Rectal smooth muscle tissue (tissue), 1 donor: ENCODE measurements at regions not wholly inside any gene's neighbourhood (a gene's known extent, or its start where the extent isn't known, plus 50 kb on each side); places are given as distances from the start of the nearest gene placed in this dataset.

ENCODE experiments used
- H3K27ac ChIP-seq: one replicate; pipeline ENCODE4 v1.7.0; 2013; ENCODE audit warnings: low read depth, low read length, inconsistent platforms
- H3K27me3 ChIP-seq: one replicate; pipeline ENCODE4 v1.7.0; 2013; ENCODE audit warnings: low read length; ENCODE audit not compliant: control insufficient read depth, insufficient read depth
- H3K36me3 ChIP-seq: one replicate; pipeline ENCODE4 v1.7.0; 2013; ENCODE audit warnings: low read length; ENCODE audit not compliant: control insufficient read depth, insufficient read depth
- H3K4me1 ChIP-seq: one replicate; pipeline ENCODE4 v1.7.0; 2013; ENCODE audit warnings: low read length; ENCODE audit not compliant: control insufficient read depth, insufficient read depth
- H3K4me3 ChIP-seq: one replicate; pipeline ENCODE4 v1.7.0; 2013; ENCODE audit warnings: low read length
- H3K9ac ChIP-seq: one replicate; pipeline ENCODE4 v1.7.0; 2013; ENCODE audit warnings: low read length

- no peak overlapping the region for H3K4me3 ChIP-seq
- H3K4me1 ChIP-seq, result no peaks in the 10 kb centered on the region
- no peaks in the 10 kb centered on the region for H3K27me3 ChIP-seq
- no peak overlapping the region for H3K27ac ChIP-seq
- no peak overlapping the region for H3K9ac ChIP-seq
- H3K36me3 ChIP-seq, result no peaks in the 10 kb centered on the region
Measured at GRCh38 chr4:147367891-147368290, 113.0 kb upstream of the EDNRA start.

- no peak overlapping the region for H3K4me3 ChIP-seq
- H3K27ac ChIP-seq, result no peak overlapping the region
- no peaks in the 10 kb centered on the region for H3K4me1 ChIP-seq
- H3K27me3 ChIP-seq, result no peaks in the 10 kb centered on the region
- H3K36me3 ChIP-seq, result no peaks in the 10 kb centered on the region
- H3K9ac ChIP-seq, result no peak overlapping the region
Measured at GRCh38 chr4:147368948-147369347, 111.9 kb upstream of the EDNRA start.

GRCh38 chr4:147370473-147370872 lies 110.4 kb upstream of the EDNRA start:
- H3K4me3 ChIP-seq, result no peak overlapping the region
- H3K4me1 ChIP-seq, result no peaks in the 10 kb centered on the region
- no peak overlapping the region for H3K27ac ChIP-seq
- no peak overlapping the region for H3K9ac ChIP-seq
- H3K36me3 ChIP-seq, result no peaks in the 10 kb centered on the region
- H3K27me3 ChIP-seq, result no peaks in the 10 kb centered on the region

- Histone ChIP-seq H3K4me1 (no peaks in the 10 kb centered on the region), H3K9ac (no peak overlapping the region), H3K36me3 (no peaks in the 10 kb centered on the region), H3K27ac (no peak overlapping the region), H3K27me3 (no peaks in the 10 kb centered on the region), H3K4me3 (no peak overlapping the region)
Measured at GRCh38 chr4:147370881-147371280, 110.0 kb upstream of the EDNRA start.

DNA sequence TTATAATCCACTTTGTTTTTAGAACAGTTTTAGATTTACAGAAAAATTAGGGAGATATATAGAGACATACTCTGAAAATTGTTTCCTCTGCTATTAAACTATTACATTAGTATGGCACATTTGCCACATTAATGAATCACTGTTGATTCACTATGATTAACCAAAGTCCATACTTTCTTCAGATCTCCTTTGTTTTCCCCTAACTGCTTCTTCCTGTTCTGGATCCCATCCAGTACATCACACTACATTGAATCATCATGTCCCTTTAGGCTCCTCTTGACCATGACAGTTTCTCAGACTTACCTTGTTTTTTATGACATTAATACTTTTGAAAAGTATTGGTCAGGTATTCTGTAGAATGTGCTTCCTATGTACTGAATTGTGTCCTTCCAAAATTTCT lies 109.2 kb upstream of the EDNRA start:
- Histone ChIP-seq H3K9ac (no peak overlapping the region), H3K27ac (no peak overlapping the region), H3K27me3 (no peaks in the 10 kb centered on the region)

GRCh38 chr4:147378780-147379179 lies 102.1 kb upstream of the EDNRA start:
- Histone ChIP-seq H3K27me3 (no peaks in the 10 kb centered on the region), H3K36me3 (no peaks in the 10 kb centered on the region), H3K4me1 (no peaks in the 10 kb centered on the region), H3K27ac (no peak overlapping the region), H3K9ac (no peak overlapping the region), H3K4me3 (no peak overlapping the region)

More for the DNA sequence above, 109.2 kb upstream of the EDNRA start:
- no peak overlapping the region for H3K4me3 ChIP-seq
- H3K4me1 ChIP-seq, result no peaks in the 10 kb centered on the region
- H3K36me3 ChIP-seq, result no peaks in the 10 kb centered on the region

GRCh38 chr4:147381749-147382148 lies 99.1 kb upstream of the EDNRA start:
- H3K9ac ChIP-seq, result no peak overlapping the region
- H3K36me3 ChIP-seq, result no peaks in the 10 kb centered on the region
- H3K4me3 ChIP-seq, result no peak overlapping the region
- no peaks in the 10 kb centered on the region for H3K4me1 ChIP-seq
- H3K27ac ChIP-seq, result no peak overlapping the region
- H3K27me3 ChIP-seq, result no peaks in the 10 kb centered on the region

DNA sequence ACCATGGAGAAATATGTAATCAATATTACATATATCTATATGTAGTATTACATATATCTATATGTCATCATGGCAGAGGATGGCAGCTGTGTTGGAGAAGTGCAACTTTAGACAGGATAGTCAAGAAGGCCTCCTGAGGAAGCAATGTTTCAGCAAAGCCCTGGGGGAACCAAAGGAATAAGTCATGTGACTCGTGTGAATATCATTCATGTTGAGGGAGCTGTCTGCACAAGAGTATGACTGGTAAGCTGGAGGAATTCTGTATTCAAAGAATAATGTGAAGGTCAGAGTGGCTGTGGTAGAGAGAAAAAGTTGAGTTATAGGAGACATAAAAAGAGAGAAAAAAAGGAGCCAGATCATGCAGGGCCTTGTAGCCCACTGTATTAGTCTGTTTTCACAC lies 92.9 kb upstream of the EDNRA start:
- Histone ChIP-seq H3K9ac (no peak overlapping the region), H3K4me1 (no peaks in the 10 kb centered on the region), H3K27ac (no peak overlapping the region), H3K36me3 (no peaks in the 10 kb centered on the region), H3K4me3 (no peak overlapping the region), H3K27me3 (no peaks in the 10 kb centered on the region)

- H3K27me3 ChIP-seq, result no peaks in the 10 kb centered on the region
- no peak overlapping the region for H3K27ac ChIP-seq
- no peaks in the 10 kb centered on the region for H3K36me3 ChIP-seq
- H3K4me3 ChIP-seq, result no peak overlapping the region
- H3K9ac ChIP-seq, result no peak overlapping the region
- no peaks in the 10 kb centered on the region for H3K4me1 ChIP-seq
Measured at GRCh38 chr4:147396105-147396504, 84.8 kb upstream of the EDNRA start.

DNA sequence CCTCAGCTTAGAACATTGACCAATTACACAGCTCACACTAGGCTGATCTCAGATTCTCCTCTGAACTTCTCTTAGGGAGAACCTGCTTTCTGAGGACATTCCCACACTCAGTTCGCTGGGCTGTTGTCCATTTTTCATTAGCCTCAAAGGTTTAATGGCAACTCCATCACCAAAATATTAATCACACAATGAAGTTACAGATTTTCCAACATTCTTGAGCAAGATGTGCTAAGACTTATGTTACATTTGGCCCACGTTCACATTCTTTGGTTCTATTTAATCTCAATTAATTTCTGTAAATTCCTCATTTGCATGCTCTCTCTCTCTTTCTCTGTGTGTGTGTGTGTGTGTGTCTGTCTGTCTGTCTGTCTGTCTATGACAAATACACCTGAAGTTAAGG lies 82.3 kb upstream of the EDNRA start:
- Histone ChIP-seq H3K36me3 (no peaks in the 10 kb centered on the region), H3K27ac (no peak overlapping the region), H3K9ac (no peak overlapping the region), H3K4me3 (no peak overlapping the region), H3K4me1 (no peaks in the 10 kb centered on the region), H3K27me3 (no peaks in the 10 kb centered on the region)

- no peak overlapping the region for H3K27ac ChIP-seq
- H3K36me3 ChIP-seq, result no peaks in the 10 kb centered on the region
- no peaks in the 10 kb centered on the region for H3K27me3 ChIP-seq
Measured at GRCh38 chr4:147400721-147401120, 80.2 kb upstream of the EDNRA start.

GRCh38 chr4:147401221-147401620 lies 79.7 kb upstream of the EDNRA start:
- no peaks in the 10 kb centered on the region for H3K27me3 ChIP-seq
- H3K36me3 ChIP-seq, result no peaks in the 10 kb centered on the region
- no peak overlapping the region for H3K27ac ChIP-seq
- no peak overlapping the region for H3K9ac ChIP-seq
- no peak overlapping the region for H3K4me3 ChIP-seq
- no peaks in the 10 kb centered on the region for H3K4me1 ChIP-seq

More at GRCh38 chr4:147400721-147401120, 80.2 kb upstream of the EDNRA start:
- H3K4me1 ChIP-seq, result no peaks in the 10 kb centered on the region
- H3K4me3 ChIP-seq, result no peak overlapping the region
- no peak overlapping the region for H3K9ac ChIP-seq

DNA sequence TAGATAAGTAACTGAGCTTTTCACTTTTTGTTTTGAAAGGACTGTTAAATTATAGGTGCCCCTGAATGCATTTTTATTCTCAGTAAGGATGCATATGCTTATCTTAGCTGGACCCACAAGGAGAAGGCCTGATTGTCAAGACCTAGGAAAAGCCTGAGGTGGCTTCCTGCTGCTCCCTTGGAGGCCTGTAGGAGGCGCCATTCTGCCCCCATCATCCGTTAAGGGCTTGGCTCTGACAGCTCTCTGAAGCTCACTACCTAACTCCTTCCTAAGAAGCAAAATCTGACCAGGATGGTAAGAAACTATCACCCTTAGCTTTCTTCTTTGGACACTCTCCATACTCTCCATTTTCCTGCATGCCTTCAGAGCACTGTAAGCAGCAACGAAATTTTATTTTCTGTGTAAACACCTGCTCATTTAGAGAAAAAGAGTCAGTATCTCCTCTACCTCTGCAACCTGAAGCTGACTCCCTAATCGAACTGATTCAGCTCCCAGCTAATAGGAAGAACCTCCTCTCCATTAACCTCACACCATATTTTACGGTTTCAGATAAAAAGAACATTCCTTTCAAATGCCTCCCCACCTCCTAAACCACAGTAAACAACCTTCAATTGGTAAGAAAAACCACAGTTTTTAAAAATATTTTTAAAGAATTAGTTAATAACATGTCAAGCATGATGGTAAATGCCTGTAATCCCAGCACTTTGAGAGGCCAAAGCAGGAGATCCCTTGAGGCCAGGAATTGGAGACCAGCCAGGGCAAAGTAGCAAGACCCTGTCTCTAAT lies 73.4 kb upstream of the EDNRA start:
- no peak overlapping the region for H3K9ac ChIP-seq
- no peak overlapping the region for H3K27ac ChIP-seq
- no peaks in the 10 kb centered on the region for H3K4me1 ChIP-seq
- H3K27me3 ChIP-seq, result no peaks in the 10 kb centered on the region
- H3K4me3 ChIP-seq, result no peak overlapping the region
- H3K36me3 ChIP-seq, result no peaks in the 10 kb centered on the region
